Skeletal muscle tissue (tissue), 3 donors: ENCODE measurements at regions not wholly inside any gene's neighbourhood (a gene's known extent, or its start where the extent isn't known, plus 50 kb on each side); places are given as distances from the start of the nearest gene placed in this dataset.
"Not testable (repeated sequence)": the region's sequence is repeated elsewhere in the genome, so short reads cannot be mapped to it uniquely, and the experiment has no call there.

Experiments used
- H3K27ac ChIP-seq: one replicate; pipeline ENCODE4 v1.7.0; 2013; ENCODE audit warnings: mild to moderate bottlenecking, low read depth, low read length, inconsistent platforms
- H3K27me3 ChIP-seq, 3 donors: one replicate each; pipeline ENCODE4 v1.7.0; 2013; ENCODE audit warnings: low read length in 3 of 3; ENCODE audit not compliant: control insufficient read depth in 3 of 3, insufficient read depth in 3 of 3
- H3K36me3 ChIP-seq, 3 donors: one replicate each; pipeline ENCODE4 v1.7.0; 2013; ENCODE audit warnings: low read length in 3 of 3; ENCODE audit not compliant: control insufficient read depth in 3 of 3, insufficient read depth in 3 of 3
- H3K4me1 ChIP-seq, 3 donors: one replicate each; pipeline ENCODE4 v1.7.0; 2013; ENCODE audit warnings: low read length in 3 of 3, mild to moderate bottlenecking in 3 of 3; ENCODE audit not compliant: control insufficient read depth in 3 of 3, insufficient read depth in 3 of 3
- H3K4me3 ChIP-seq, 3 donors: one replicate each; pipeline ENCODE4 v1.7.0; 2013; ENCODE audit warnings: low read length in 3 of 3
- H3K9ac ChIP-seq, 3 donors: one replicate each; pipeline ENCODE4 v1.7.0; 2013; ENCODE audit warnings: low read length in 3 of 3, mild to moderate bottlenecking in 3 of 3, moderate library complexity in 2 of 3, low read depth in 1 of 3
- H3K9me3 ChIP-seq, 3 donors: one replicate each; pipeline ENCODE4 v1.7.0; 2013; ENCODE audit warnings: low read length in 3 of 3; ENCODE audit not compliant: control insufficient read depth in 3 of 3
- donor health status: Osteomylitis.

- Histone ChIP-seq H3K4me1 (no peaks in the 10 kb centered on the region), H3K36me3 (no peaks in the 10 kb centered on the region), H3K4me3 (no peak overlapping the region), H3K9ac (no peak overlapping the region), H3K27me3 (no peaks in the 10 kb centered on the region), H3K27ac (no peak overlapping the region), H3K9me3 (no peaks in the 10 kb centered on the region)
These were observed 847.0 kb downstream of the TRIML1 start for GRCh38 chr4:188986271-188986689.

GRCh38 chr4:188987011-188987410, 847.8 kb downstream of the TRIML1 start:
- Histone ChIP-seq H3K9ac (no peak overlapping the region), H3K9me3 (no peaks in the 10 kb centered on the region), H3K27me3 (no peaks in the 10 kb centered on the region), H3K4me3 (no peak overlapping the region), H3K27ac (no peak overlapping the region), H3K4me1 (no peaks in the 10 kb centered on the region), H3K36me3 (no peaks in the 10 kb centered on the region)

- no peaks in the 10 kb centered on the region for H3K4me1 ChIP-seq
- H3K9ac ChIP-seq: no peak overlapping the region
- no peak overlapping the region for H3K4me3 ChIP-seq
- no peak overlapping the region for H3K27ac ChIP-seq
- H3K9me3 ChIP-seq: no peaks in the 10 kb centered on the region
- H3K27me3 ChIP-seq: no peaks in the 10 kb centered on the region
- H3K36me3 ChIP-seq: no peaks in the 10 kb centered on the region
These were observed 848.9 kb downstream of the TRIML1 start for GRCh38 chr4:188988131-188988530.

GRCh38 chr4:188989371-188989770, 850.1 kb downstream of the TRIML1 start:
- Histone ChIP-seq H3K4me3 (no peak overlapping the region), H3K36me3 (no peaks in the 10 kb centered on the region), H3K27ac (no peak overlapping the region), H3K9ac (no peak overlapping the region), H3K9me3 (no peaks in the 10 kb centered on the region), H3K4me1 (no peaks in the 10 kb centered on the region), H3K27me3 (no peaks in the 10 kb centered on the region)

- no peaks in the 10 kb centered on the region for H3K4me1 ChIP-seq
- no peak overlapping the region for H3K27ac ChIP-seq
- no peaks in the 10 kb centered on the region for H3K27me3 ChIP-seq
- no peak overlapping the region for H3K4me3 ChIP-seq
- no peaks in the 10 kb centered on the region for H3K36me3 ChIP-seq
- no peak overlapping the region for H3K9ac ChIP-seq
- peaks cover 0 to 3% (median 0%) of the 10 kb centered on the region in 3 donors for H3K9me3 ChIP-seq
These were observed 853.5 kb downstream of the TRIML1 start for GRCh38 chr4:188992706-188993105.

- Histone ChIP-seq H3K27ac (no peak overlapping the region), H3K36me3 (no peaks in the 10 kb centered on the region), H3K4me3 (no peak overlapping the region), H3K9ac (no peak overlapping the region), H3K9me3 (peaks cover 0 to 3% (median 0%) of the 10 kb centered on the region in 3 donors), H3K27me3 (no peaks in the 10 kb centered on the region), H3K4me1 (no peaks in the 10 kb centered on the region)
These were observed 854.6 kb downstream of the TRIML1 start for GRCh38 chr4:188993871-188994270.

- no peak overlapping the region for H3K4me3 ChIP-seq
These were observed 862.2 kb downstream of the TRIML1 start for GRCh38 chr4:189001283-189001970.

GRCh38 chr4:189001971-189002450, 862.8 kb downstream of the TRIML1 start:
- H3K27me3 ChIP-seq: no peaks in the 10 kb centered on the region
- H3K9ac ChIP-seq: no peak overlapping the region
- H3K4me3 ChIP-seq: no peak overlapping the region
- H3K36me3 ChIP-seq: no peaks in the 10 kb centered on the region
- H3K4me1 ChIP-seq: no peaks in the 10 kb centered on the region
- H3K9me3 ChIP-seq: no peaks in the 10 kb centered on the region
- no peak overlapping the region for H3K27ac ChIP-seq

More at GRCh38 chr4:189001283-189001970, 862.2 kb downstream of the TRIML1 start:
- no peaks in the 10 kb centered on the region for H3K36me3 ChIP-seq
- no peak overlapping the region for H3K27ac ChIP-seq
- no peaks in the 10 kb centered on the region for H3K4me1 ChIP-seq
- no peak overlapping the region for H3K9ac ChIP-seq
- no peaks in the 10 kb centered on the region for H3K27me3 ChIP-seq
- H3K9me3 ChIP-seq: peaks cover 0 to 2% (median 0%) of the 10 kb centered on the region in 3 donors

GRCh38 chr4:189002475-189002874, 863.2 kb downstream of the TRIML1 start:
- no peak overlapping the region for H3K27ac ChIP-seq
- no peak overlapping the region for H3K4me3 ChIP-seq
- no peaks in the 10 kb centered on the region for H3K4me1 ChIP-seq
- no peaks in the 10 kb centered on the region for H3K9me3 ChIP-seq
- H3K36me3 ChIP-seq: no peaks in the 10 kb centered on the region
- no peaks in the 10 kb centered on the region for H3K27me3 ChIP-seq
- H3K9ac ChIP-seq: no peak overlapping the region

GRCh38 chr4:189010452-189011217, 871.4 kb downstream of the TRIML1 start:
- H3K9me3 ChIP-seq, H3K36me3 ChIP-seq, H3K4me3 ChIP-seq, H3K27me3 ChIP-seq, H3K9ac ChIP-seq, H3K27ac ChIP-seq, H3K4me1 ChIP-seq: not testable (repeated sequence)
